Liver (tissue), 2 donors: ENCODE measurements at regions not wholly inside any gene's neighbourhood (a gene's known extent, or its start where the extent isn't known, plus 50 kb on each side); places are given as distances from the start of the nearest gene placed in this dataset.
"Not testable (repeated sequence)": the region's sequence is repeated elsewhere in the genome, so short reads cannot be mapped to it uniquely, and the experiment has no call there.

Experiments
- MAX ChIP-seq: IDR thresholded peaks from 2 replicates; pipeline ENCODE4 v1.6.1; 2016; ENCODE audit warnings: antibody characterized with exemption
- TF ChIP-seq, protein P1 (sequence below): fragments of 150-350 bp; IDR thresholded peaks from 2 replicates; pipeline ENCODE4 v1.5.1; 2017; ENCODE audit warnings: improper control_type of control experiment, low read depth, low read length; ENCODE audit not compliant: missing input control
- donor health status: healthy.

- TF ChIP-seq, protein P1, sequence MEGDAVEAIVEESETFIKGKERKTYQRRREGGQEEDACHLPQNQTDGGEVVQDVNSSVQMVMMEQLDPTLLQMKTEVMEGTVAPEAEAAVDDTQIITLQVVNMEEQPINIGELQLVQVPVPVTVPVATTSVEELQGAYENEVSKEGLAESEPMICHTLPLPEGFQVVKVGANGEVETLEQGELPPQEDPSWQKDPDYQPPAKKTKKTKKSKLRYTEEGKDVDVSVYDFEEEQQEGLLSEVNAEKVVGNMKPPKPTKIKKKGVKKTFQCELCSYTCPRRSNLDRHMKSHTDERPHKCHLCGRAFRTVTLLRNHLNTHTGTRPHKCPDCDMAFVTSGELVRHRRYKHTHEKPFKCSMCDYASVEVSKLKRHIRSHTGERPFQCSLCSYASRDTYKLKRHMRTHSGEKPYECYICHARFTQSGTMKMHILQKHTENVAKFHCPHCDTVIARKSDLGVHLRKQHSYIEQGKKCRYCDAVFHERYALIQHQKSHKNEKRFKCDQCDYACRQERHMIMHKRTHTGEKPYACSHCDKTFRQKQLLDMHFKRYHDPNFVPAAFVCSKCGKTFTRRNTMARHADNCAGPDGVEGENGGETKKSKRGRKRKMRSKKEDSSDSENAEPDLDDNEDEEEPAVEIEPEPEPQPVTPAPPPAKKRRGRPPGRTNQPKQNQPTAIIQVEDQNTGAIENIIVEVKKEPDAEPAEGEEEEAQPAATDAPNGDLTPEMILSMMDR: not testable (repeated sequence)
- not testable (repeated sequence) for TF ChIP-seq MAX
Measured at GRCh38 chr2:356304-356703, 68.4 kb upstream of the ALKAL2 start.
